Gastroesophageal sphincter (tissue), 4 donors: ENCODE measurements at regions not wholly inside any gene's neighbourhood (a gene's known extent, or its start where the extent isn't known, plus 50 kb on each side); places are given as distances from the start of the nearest gene placed in this dataset.

ENCODE experiments used
- ATAC-seq: fragments of 150-250 bp; one replicate; pipeline ENCODE4 v1.9.1; 2016; ENCODE audit warnings: mild to moderate bottlenecking, moderate library complexity
- H3K27ac ChIP-seq, 4 donors: fragments of 200-600 bp; sonication (generic) in 3 of 4; 1 replicate in 3 of 4; 2 replicates in 1 of 4; pipeline ENCODE4 v1.5.1; 2016 to 2019
- H3K27me3 ChIP-seq: fragments of 200-600 bp; sonication (generic); one replicate; pipeline ENCODE4 v1.5.1; 2019
- H3K36me3 ChIP-seq, 2 donors: fragments of 200-600 bp; sonication (generic); one replicate each; pipeline ENCODE4 v1.5.1; 2019; ENCODE audit warnings: control low read depth in 1 of 2
- H3K4me1 ChIP-seq, 3 donors: fragments of 200-600 bp; sonication (generic); 1 replicate in 2 of 3; 2 replicates in 1 of 3; pipeline ENCODE4 v1.5.1; 2016 to 2019; ENCODE audit warnings: control low read depth in 2 of 3
- H3K4me3 ChIP-seq, 2 donors: fragments of 200-600 bp; sonication (generic); one replicate each; pipeline ENCODE4 v1.5.1; 2019; ENCODE audit warnings: mild to moderate bottlenecking in 1 of 2, moderate library complexity in 1 of 2
- H3K9me3 ChIP-seq, 3 donors: fragments of 200-600 bp; sonication (generic); one replicate each; pipeline ENCODE4 v1.5.1; 2017 to 2019; ENCODE audit warnings: control low read depth in 2 of 3
- CTCF ChIP-seq, 4 experiments: fragments of 200-600 bp in 2 of 4; fragments of 450-650 bp in 2 of 4; sonication (generic) in 1 of 4; IDR thresholded peaks; one replicate each; pipeline ENCODE4 v1.5.1; 2017 to 2019; ENCODE audit warnings: antibody characterized with exemption in 4 of 4, mild to moderate bottlenecking in 2 of 4, moderate library complexity in 2 of 4
- EP300 ChIP-seq: sonication (generic); formaldehyde crosslinking; IDR thresholded peaks from one replicate; pipeline ENCODE4 v1.6.1; 2017; ENCODE audit warnings: antibody characterized with exemption, mild to moderate bottlenecking
- POLR2A ChIP-seq, 2 donors: fragments of 450-650 bp; IDR thresholded peaks; one replicate each; pipeline ENCODE4 v1.6.1; 2017; ENCODE audit warnings: antibody characterized with exemption in 2 of 2, mild to moderate bottlenecking in 2 of 2, moderate library complexity in 1 of 2
- POLR2AphosphoS5 ChIP-seq: sonication (generic); formaldehyde crosslinking; IDR thresholded peaks from one replicate; pipeline ENCODE4 v1.6.1; 2017; ENCODE audit warnings: antibody characterized with exemption
- WGBS, 2 donors: methylation state at CpG; one replicate each; pipeline ENCODE4 v1.1.5; 2018; ENCODE audit warnings: low coverage in 1 of 2; 5-methylcytosine and 5-hydroxymethylcytosine counted together

- TF ChIP-seq CTCF (IDR thresholded peaks at IDR 0.05) (no peak), EP300 (no peak), POLR2AphosphoS5 (no peak), POLR2A (IDR thresholded peaks at IDR 0.05) (no peak)
- Histone ChIP-seq H3K27me3 (no peaks in the 10 kb centered on the region), H3K27ac (no peak overlapping the region), H3K4me1 (no peaks in the 10 kb centered on the region), H3K9me3 (peaks cover 0 to 6% (median 0%) of the 10 kb centered on the region in 3 donors), H3K4me3 (no peak overlapping the region), H3K36me3 (no peaks in the 10 kb centered on the region)
- 83 to 86% methylated on average over 1 of the region's 1 CpG for WGBS, 2 donors
- no peak for ATAC-seq
Observed at GRCh38 chr13:50382511-50382910, 367.3 kb downstream of the KCNRG start.

GRCh38 chr13:50382951-50383350, 367.7 kb downstream of the KCNRG start:
- WGBS, 2 donors: 54 to 67% methylated on average over 3 to 4 of the region's 4 CpGs
- no peak for ATAC-seq
- TF ChIP-seq EP300: no peak
- no peak for TF ChIP-seq POLR2AphosphoS5
- TF ChIP-seq POLR2A (IDR thresholded peaks at IDR 0.05): no peak
- Histone ChIP-seq H3K4me3 (no peak overlapping the region), H3K9me3 (peaks cover 0 to 6% (median 0%) of the 10 kb centered on the region in 3 donors), H3K36me3 (no peaks in the 10 kb centered on the region), H3K27ac (no peak overlapping the region), H3K4me1 (no peaks in the 10 kb centered on the region), H3K27me3 (no peaks in the 10 kb centered on the region)

- Histone ChIP-seq H3K4me1 (no peaks in the 10 kb centered on the region), H3K4me3 (no peak overlapping the region), H3K9me3 (peaks cover 0 to 6% (median 0%) of the 10 kb centered on the region in 3 donors), H3K27me3 (no peaks in the 10 kb centered on the region), H3K27ac (no peak overlapping the region), H3K36me3 (no peaks in the 10 kb centered on the region)
- no peak for ATAC-seq
- 75 to 100% methylated on average over 1 of the region's 1 CpG for WGBS, 2 donors
- TF ChIP-seq CTCF (IDR thresholded peaks at IDR 0.05) (no peak), EP300 (no peak), POLR2A (IDR thresholded peaks at IDR 0.05) (no peak), POLR2AphosphoS5 (no peak)
Observed at GRCh38 chr13:50384724-50385123, 369.5 kb downstream of the KCNRG start.

- ATAC-seq: no peak
- TF ChIP-seq POLR2AphosphoS5: no peak
- TF ChIP-seq POLR2A (IDR thresholded peaks at IDR 0.05): no peak
- TF ChIP-seq CTCF (IDR thresholded peaks at IDR 0.05): no peak
- no peak for TF ChIP-seq EP300
- WGBS, 2 donors: 42 to 65% methylated on average over 5 to 8 of the region's 10 CpGs
- Histone ChIP-seq H3K36me3 (no peaks in the 10 kb centered on the region), H3K4me3 (no peak overlapping the region), H3K27me3 (no peaks in the 10 kb centered on the region), H3K4me1 (no peaks in the 10 kb centered on the region), H3K9me3 (no peaks in the 10 kb centered on the region), H3K27ac (peak overlapping the region in 2 of 4 donors; percentile 36 to 57)
Observed at GRCh38 chr13:50386541-50387050, 371.4 kb downstream of the KCNRG start.

- peak overlapping the region in 2 of 4 donors; percentile 36 to 57 for H3K27ac ChIP-seq
- TF ChIP-seq CTCF (IDR thresholded peaks at IDR 0.05) (no peak), EP300 (no peak)
- H3K9me3 ChIP-seq: no peaks in the 10 kb centered on the region
- H3K4me3 ChIP-seq: no peak overlapping the region
- ATAC-seq: peak; percentile 55
- 83 to 100% methylated on average over 1 to 4 of the region's 6 CpGs for WGBS, 2 donors
- H3K4me1 ChIP-seq: no peaks in the 10 kb centered on the region
- no peaks in the 10 kb centered on the region for H3K36me3 ChIP-seq
- no peaks in the 10 kb centered on the region for H3K27me3 ChIP-seq
Observed at GRCh38 chr13:50387051-50387581, 371.9 kb downstream of the KCNRG start.
